ENCODE measurements at regions not wholly inside any gene's neighbourhood (a gene's known extent, or its start where the extent isn't known, plus 50 kb on each side); places are given as distances from the start of the nearest gene placed in this dataset.
A peak's percentile ranks its signal among the peaks of the same experiment; 100 is the strongest.

DNA sequence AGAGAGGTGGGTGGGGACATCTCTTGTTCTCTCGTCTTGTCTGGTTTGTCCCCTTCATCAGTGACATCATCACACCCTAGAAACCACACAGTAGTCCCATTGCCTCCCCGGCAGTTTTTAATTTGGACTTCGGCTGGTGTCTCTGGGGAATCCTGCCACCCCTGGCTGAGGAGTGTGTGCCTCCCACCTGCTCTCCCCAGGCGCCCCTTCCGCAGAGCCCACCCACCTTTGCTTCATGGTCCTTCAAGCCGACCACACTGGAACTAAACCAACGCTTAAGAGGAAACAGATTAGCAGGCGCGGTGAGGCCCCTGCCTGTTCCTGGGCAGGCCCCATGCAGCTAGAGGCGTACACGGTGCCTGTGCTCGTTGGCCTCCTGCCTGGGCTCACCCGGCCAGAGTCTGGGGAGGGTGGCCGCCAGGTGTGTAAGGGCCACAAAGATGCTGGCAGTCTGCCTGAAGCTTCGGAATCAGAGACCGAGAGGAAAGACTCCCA is 107.6 kb upstream of the SPRY4 start:
- no peak for DNase-seq

DNA sequence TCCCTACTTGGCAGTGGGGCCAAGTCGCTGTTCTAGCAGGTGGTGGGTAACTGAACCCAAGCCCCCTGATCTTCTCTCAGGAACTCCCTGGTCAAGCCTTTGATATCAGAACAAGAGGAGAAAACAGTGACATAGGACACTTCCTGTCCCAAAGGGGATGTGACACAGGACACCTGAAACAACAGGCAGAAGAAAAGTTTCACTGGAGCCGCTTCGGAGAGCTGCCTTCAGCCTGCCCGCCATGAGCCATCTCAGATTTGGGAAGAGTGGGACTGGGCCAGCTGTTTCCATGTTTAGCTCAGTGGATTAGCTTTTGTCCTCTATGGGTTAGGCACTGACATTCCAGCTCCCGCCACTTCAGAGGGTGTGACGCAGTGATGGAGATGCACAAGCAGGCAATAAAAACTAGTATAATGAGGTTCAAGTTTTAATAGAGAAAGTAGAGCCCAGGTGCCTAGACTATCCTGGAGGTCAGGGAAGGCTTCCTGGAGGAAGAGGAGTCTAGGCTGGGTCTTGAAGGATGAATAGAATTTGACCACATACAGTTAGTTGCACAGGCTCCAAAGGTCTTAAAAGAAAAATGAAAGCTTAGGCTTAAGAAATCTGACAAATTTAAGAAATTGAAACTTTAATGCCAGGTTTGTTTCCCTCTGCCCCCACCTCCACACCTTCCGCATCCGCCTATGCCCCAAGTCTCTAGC is 104.1 kb upstream of the SPRY4 start:
- DNase-seq: no peak

DNA sequence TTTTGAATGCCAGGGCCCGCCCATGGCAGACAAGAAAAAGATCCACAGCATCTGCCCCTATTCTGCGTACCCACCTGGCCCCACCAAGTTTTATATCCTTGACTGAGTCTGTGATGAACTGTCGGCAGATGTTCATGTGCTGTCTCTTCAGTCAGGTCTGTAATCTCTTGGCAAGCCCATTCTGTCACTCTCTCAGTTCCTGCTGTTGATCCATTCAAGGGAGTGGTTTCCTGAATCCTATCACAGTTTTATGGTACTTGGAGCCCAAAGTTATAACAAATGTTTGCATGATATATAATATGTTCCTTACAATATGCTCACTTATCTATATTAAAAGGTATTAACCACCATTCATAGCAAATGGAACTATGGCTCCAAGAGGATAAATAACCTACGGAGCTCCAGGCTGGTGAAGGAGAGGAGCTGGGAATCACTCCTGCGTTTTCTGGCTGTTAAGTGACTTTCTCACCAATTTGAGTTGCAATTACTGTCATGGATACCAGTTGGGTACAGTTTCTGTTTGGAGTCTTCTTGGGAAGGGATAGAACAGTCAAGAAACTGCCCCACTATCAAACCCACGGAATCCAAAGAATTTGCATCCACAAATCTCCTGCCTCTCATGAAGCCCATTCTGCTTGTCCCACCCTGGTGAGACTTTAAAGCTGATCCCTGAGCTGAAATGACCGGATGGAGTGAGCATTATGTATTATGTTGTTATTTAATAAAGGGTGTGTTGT is 103.4 kb upstream of the SPRY4 start:
- DNase-seq: no peak

DNA sequence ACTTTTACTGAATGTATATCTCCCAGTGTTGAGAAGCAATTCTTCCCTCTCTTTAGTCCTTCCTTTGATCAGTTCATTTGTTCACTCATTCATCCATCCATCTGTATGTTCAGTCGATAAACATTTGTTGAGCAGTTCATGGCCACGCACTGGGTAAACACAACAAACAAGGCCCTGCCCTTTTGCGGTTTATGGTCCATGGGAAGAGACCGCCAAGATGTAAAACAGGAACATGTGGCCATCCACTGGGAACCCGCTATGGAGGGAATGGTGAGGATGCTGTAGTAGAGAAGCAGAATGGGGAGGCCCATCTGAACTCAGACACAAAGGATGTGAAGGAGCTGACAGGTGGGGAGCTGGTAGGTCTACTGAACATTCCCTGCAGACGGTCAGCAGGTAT is 102.7 kb upstream of the SPRY4 start:
- no peak for DNase-seq

DNA sequence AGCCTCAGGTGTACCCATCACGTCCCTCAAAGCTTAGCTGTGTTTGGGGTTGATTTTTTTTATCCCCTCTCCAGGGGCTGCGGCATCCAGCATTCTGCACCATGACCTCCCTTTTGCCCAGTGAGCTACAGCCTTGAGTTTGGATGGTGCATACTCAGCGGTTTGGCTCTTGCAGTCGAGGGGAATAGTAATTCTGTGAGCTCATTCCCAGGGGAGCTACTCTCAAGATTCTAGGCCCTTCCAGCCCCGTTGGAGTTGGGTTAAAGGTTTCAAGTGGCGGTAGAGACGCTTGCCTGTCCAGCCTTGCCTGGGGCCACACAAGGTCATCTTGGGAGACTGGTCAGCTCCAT is 102.2 kb upstream of the SPRY4 start:
- no peak for DNase-seq

DNA sequence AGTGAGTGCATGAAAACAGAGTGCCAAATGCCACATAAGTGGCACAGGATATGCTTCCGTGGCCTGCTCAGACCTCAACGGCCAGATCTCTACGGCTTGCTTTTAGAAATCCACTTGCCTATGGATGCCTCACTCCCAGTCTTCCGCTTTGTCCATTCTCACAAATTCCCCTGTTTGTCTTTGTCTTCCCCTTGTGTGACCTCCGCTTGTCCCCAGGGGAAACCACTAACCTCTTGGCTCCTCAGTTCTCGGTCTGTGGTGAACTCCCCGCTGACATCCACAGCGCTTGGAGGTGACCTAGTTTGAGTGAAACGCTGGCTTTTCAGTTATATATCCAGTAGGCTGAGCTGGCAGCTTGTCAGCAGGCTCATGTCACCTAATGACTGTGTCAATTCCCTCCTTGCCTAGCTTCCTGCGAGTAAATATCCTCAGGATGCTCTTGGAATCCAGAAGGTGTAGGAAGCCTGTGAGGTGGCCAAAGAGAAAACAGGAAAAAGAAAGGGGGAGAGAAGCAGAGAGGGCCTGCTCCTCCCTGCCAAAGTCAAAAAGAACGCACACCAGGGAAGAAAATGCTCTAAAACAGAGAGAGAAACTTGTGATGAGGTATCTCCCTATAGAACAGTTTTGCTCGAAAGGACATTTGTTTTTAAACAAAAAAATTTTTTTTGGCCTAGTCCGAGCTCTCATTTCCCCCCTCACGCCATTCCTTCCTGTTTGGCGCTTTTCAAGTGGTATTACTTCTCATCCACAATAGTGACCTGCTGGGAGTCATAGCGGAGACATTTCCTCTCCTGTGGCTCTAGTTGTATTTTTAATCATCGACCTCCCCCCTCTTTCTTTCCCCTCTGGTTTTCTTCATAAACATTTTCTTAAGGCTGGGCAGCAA is 101.6 kb upstream of the SPRY4 start:
- no peak for DNase-seq

DNA sequence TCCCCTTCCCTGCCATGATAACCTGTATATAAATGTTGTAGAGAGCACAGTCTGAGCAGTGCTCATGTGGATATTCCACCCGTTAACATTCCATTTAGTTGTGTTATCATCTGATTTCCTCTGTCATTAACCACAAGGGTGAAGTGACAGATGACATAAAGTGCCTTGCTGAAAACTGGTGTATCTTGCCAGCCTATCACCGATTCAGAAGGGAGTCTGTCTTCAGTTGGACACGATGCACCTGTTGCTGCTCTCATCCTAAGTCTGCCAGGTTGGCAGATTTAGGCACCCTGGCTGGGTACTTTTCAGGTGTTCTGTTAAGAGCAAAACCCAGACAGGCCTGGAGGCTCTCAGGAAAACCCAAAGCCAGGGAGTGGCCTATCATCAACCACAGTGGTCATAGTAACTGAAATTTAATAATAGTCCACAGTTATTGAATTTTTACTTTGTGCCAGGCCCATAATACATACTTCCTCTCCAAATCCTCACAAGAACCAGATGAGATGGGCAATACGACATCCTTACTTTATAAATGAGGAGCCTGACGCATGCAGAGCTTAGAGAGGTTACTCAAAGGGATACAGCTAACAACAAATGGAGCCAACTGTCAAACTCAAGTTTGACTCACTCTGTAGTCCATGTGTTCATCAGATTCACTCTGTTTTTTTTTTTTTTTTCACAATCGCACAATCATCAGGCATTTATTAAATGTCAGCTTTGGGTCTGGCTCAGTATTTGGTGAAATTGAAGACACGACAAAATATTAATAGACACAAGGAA is 100.7 kb upstream of the SPRY4 start:
- DNase-seq: no peak

DNA sequence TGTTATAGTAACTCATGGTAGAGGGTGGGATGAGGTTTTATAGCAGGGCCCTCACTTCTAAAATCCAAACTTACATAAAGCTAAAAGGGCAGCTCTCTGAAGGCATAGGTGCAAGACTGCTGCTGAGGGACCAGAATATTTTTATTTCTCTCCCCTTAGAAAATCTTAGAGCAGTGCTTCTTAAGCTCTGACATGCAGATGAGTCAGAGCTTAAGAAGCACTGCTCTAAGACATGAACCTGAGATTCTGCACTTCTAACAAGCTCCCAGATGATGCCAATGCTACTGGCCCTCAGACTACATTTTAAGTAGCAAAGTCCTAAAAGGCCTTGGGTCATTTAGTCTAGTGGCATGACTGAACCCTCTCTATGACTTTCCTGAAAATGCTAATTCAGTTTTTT is 97.6 kb upstream of the SPRY4 start:
- DNase-seq: no peak

DNA sequence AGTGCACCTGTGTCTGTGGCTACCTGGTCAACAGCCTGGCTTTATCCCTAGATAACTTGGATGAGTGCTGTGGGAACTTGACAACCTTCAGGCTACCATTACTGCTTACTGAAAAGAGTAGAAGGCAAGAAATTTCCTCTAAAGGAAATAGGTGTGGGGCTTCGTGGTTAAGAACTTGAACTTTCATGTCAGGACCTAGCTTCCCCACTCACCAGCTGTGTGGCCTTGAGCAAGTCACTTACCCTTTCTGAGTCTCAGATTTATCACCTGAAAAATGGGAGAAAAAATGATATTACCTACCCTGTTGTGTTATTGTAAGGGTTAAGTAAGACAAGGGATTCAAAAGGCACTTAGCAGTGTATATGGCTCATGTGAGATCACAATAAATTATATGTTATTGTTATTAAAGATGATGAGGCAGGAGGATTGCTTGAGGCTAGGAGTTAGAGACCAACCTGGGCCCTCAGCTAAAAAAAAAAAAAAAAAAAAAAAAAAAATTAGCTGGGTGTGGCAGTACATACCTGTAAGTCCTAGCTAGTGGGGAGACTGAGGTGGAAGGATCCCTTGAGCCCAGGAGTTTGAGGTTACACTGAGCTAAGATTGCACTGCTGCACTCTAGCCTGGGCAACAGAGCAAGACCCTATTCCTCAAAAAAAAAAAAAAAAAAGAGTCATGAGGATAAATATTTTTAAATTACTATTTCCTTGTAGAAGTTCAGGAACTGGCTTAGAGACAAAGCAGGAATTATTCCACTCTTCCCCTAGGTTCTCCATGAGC is 97.0 kb upstream of the SPRY4 start:
- no peak for DNase-seq

DNA sequence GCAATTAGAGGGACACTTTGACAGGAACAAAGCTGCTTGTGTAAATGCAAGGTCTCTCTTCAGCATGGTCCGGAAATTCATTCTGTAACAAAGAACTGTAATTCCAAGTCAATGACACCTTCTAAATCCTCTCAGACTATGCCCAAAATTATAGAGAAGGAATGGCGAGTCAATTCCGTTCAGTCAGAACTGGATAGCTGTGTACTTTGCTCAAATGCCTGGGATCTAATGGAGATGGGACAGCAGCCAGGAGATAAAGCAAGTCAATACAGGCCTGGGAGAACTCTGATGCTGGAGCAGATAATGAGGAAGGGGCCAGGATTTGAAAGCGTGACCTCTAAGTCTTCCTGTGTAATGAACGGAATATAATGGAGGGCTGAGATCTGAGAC is 96.4 kb upstream of the SPRY4 start:
- DNase-seq: no peak

DNA sequence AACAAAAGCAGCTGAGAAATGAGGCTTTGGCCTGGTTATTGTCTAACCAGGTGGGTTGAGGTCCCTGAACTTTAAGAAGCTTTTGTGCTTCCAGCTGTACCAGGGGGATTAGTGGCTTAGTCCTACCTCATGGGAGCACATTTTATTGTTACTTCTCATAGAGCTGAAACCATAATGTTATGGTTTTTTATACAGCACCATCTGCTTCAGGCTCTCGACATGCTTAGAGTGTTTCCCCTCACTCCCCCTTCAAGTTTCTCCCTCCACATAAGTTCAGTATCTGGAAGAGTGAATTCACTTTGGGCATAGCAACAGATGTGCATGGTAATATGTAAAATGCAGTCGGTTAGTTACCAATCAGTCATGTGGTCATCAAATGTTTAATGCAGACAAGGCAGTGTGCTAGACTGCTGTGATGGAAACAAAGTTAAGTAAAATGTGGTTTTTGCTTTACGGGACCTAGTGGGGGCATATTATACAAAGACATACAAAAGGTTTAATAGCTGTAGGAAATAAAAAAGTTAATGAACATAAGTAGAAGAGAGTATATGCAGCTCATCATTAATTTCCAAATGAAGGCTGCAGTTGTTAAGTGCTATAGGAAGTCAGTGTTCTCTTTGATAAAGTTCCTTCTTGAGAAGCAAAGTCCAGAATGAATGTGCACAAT is 95.9 kb upstream of the SPRY4 start:
- DNase-seq: peak; percentile 37

DNA sequence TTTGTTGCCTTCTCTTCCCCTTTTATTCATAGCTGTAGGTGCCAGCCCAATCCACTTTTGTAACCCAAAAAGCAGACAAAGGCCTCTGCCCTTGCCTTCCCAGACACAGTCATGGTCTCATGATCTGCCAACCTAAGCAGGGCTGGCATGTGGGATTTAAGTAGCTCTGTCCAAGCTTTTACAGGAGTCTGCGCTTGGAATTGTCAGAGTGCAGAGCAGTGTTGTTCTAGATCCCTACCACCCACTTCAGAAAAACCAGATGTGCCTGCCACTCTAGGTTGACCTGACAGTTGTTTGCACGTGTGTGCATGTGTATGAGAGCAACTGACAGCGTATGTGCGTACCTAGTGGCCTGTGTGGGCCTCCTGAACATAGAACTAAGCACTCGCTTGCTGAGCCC is 87.8 kb upstream of the SPRY4 start:
- DNase-seq: no peak

DNA sequence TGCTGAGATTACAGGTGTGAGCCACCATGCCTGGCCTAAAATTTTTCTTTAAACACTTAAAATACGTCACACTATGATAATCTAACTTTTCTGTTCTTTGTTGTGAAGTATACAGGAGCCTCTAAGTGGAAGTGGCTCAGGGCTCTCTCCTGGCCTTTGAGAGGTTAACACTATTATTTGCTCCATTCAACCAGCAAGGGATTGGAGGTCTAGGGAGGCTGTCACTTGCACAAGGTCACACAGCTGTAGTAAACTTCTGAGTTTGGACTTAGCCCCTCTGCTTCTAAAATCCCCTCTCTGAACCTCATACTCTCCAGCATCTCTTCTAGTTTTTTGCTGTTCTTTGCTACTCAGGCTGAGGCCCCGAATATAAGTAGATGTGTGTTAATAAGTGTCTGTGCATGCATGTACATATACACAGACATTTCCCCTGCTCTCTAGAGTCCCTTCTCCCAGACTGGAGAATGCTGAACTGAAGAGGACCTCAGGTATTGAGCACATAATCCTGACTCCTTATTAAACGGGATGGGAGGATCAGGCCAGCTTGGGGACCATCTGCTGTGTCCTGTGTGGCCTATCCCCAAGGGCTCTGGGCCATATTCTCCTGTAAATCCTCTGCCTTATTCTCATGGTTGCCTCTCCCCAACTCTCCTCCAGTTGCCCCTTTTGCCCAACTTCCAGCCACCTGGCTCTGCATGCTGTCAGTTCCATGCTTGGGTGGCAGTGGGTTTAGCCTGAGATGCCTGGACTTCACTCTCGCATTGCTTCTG is 87.0 kb upstream of the SPRY4 start:
- no peak for DNase-seq

DNA sequence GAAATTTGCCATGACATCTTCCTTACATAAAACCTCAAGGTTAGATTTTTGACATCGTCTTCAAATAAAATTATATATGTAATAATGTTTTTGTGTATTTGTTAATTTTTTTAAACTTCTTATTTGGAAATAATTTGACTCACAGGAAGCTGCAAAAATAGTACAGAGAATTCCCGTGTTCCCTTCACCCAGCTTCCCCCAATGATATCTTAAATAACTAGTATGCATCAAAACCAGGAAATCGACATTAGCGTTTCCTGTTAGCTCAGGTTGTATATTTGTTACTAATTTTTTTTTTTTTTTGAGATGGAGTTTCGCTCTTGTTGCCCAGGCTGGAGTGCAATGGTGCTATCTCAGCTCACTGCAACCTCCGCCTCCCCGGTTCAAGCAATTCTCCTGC is 86.3 kb upstream of the SPRY4 start:
- DNase-seq: no peak

DNA sequence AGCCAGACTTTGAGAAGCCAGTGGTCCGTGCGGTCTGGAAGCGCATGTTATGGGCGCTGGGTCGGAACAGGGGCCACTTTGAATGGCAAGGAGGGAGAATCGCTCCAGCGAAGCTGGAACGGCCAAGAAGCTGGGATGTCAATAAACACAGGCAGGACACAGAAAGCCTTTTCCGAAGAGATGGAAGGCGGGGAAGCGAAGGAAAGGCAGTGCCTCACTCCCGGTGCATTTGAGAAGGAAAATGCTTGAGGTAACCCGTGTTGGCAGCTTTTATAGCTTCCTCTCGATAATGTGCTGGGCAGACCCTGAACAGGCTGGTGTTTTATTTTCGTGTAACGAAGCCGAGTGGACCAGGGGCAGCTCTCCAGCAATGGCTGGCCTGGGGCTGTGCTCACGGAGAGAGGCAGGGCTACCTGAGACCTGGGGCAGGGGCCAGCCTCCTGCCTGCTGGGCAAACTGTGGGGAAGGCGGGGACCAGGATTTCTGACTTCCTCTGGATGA is 84.2 kb upstream of the SPRY4 start:
- no peak for DNase-seq

DNA sequence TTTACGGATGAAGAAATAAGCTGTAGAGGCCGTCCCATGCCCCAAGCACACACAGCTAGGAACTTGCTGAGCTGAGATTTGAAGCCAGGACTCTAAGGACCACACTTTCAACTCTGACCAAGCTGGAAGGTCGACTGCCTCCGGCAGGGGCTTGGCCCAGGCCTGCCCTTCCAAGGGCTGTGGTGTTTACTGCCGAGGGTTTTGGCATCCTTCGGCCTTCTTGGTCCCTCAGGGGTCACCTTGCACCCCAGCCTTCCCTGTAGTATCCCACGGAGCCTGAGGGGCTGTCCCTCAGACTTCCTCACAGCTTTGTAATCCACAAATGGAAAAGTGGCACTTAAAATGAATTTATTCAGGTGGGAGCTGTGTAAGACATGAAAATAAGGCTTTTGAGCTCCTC is 83.7 kb upstream of the SPRY4 start:
- no peak for DNase-seq

DNA sequence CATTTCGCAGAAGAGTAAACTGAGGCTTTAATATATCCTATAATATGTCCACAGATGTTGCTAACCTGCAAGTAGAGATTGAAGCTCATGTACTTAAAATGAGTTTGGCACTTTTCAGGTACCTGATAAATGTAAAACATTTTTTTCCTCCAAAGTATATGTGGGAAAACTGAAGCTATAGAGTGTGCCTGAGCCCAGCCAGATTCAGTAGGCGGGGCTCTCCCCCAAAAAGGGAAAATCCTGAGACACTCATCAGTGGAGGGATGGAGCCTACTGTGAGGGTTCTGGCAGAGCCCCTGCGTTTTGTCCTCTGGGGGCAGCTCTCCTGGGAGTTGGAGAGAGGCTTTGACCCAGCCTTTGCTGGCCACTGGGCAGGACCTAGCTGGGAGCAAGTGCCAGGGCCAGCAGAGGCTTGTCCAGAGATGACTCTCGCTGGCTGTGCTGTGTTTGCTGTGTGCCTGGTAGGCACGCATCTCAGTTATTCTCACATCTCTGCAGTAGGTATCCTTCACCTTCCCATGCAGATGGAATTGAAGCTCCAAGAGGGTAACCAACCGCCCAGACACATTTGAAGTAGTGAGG is 81.1 kb upstream of the SPRY4 start:
- DNase-seq: no peak

DNA sequence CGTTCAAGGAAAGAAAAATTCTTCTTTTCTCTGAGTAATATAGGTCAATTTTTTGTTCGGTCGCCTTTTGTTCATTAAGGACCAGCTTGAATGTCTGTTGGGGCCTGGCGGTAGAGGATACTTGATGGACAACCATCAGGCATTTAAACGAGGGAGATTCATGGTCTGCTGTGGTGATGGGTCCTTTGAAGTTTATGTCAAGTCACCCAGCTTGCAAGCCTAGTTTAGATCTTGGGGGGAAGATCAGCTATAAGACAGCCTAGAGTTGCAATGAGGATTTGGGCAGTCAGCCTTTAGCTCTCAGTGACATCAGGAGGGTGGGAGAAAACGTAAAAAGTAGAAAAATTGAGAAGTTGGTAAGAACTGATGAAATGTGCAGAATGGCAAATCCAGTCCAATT is 80.2 kb upstream of the SPRY4 start:
- DNase-seq: no peak

DNA sequence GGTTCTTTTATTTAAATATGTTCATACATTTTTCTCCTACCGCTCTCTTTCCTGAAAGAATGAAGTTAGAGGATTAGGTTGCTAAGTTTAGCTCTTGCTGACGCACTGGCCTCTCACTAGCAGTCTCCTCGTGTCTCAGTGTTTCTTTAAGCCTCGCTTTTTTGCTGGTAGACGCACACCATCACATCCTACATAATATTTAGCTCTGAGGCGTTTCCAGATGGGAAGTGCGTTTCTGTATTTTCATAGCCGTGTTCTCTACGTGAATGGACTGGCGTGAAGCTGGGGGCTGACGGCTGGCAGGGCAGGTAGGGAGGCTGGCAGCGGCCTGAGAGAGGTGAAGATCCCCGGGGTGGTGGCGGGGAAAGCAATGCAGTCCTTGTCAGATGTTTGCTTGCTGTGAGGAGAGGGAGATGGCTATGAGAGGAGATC is 79.2 kb upstream of the SPRY4 start:
- no peak for DNase-seq

DNA sequence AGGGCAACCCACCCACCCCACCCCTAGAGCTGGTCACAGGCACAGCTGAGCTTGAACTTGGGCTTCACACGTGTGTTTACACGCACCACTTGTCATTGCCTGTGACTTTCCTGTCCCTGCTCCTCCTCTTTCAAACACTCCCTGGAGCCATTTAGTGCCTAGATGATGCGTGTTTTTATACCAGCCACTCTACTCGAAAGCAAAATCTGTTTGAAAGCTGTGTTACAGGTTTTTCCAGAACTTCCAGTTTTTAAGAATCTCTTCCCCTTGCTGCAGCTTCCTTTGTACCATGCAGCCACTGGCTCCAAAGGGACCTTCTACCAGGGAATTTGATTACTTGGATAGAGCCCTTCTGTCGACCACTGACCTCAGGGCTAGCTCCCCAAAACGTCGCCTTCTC is 78.8 kb upstream of the SPRY4 start:
- no peak for DNase-seq
